H1 (cell line): ENCODE measurements at regions not wholly inside any gene's neighbourhood (a gene's known extent, or its start where the extent isn't known, plus 50 kb on each side); places are given as distances from the start of the nearest gene placed in this dataset.
A peak's percentile ranks its signal among the peaks of the same experiment; 100 is the strongest.
"Not testable (repeated sequence)": the region's sequence is repeated elsewhere in the genome, so short reads cannot be mapped to it uniquely, and the experiment has no call there.

Experiments used
- CTCF ChIA-PET: fragments of 300-600 bp; sonication (Branson Sonifier 250); formaldehyde crosslinking; loops from one replicate; lab custom pipeline; 2021; ENCODE audit not compliant: partially characterized antibody; lab: Charles Lee
- POLR2A ChIA-PET: fragments of 300-600 bp; sonication (Branson Sonifier 250); formaldehyde crosslinking; loops from one replicate; lab custom pipeline; 2021; ENCODE audit warnings: inconsistent platforms; ENCODE audit not compliant: partially characterized antibody; lab: Charles Lee
- DNase-seq, 2 experiments: peaks; one replicate each; pipeline versions ENCODE4 v3.0.0 to v3.0.0-alpha.2; 2010 to 2022; ENCODE audit warnings: low spot score in 2 of 2, low read depth in 1 of 2, mixed read lengths in 1 of 2
- FAIRE-seq: peaks from 2 replicates; lab custom pipeline; 2011; peaks lifted over from hg19 to GRCh38; lab: Jason Lieb, UNC
- H2AFZ ChIP-seq: 2 replicates; pipeline ENCODE4 v1.8.1; 2012; ENCODE audit warnings: low read length, inconsistent platforms
- H2AK5ac ChIP-seq: 2 replicates; pipeline ENCODE4 v1.6.1; 2013; ENCODE audit warnings: low read depth, low read length
- H2BK120ac ChIP-seq: replicated peaks from 2 replicates; pipeline ENCODE3; 2013; ENCODE audit warnings: low read depth, low read length, inconsistent platforms
- H2BK12ac ChIP-seq: 2 replicates; pipeline ENCODE4 v1.6.1; 2013; ENCODE audit warnings: low read depth, low read length
- H2BK15ac ChIP-seq: 2 replicates; pipeline ENCODE4 v1.6.1; 2013; ENCODE audit warnings: low read length
- H2BK20ac ChIP-seq: 2 replicates; pipeline ENCODE4 v1.6.1; 2013; ENCODE audit warnings: low read length
- H2BK5ac ChIP-seq: 2 replicates; pipeline ENCODE4 v1.6.1; 2013; ENCODE audit warnings: low read depth, low read length
- H3K14ac ChIP-seq: 2 replicates; pipeline ENCODE4 v1.6.1; 2013; ENCODE audit warnings: inconsistent platforms; ENCODE audit not compliant: insufficient read length
- H3K18ac ChIP-seq: 2 replicates; pipeline ENCODE4 v1.6.1; 2013; ENCODE audit warnings: low read length; ENCODE audit errors: extremely low read depth
- H3K23ac ChIP-seq: 2 replicates; pipeline ENCODE4 v1.6.1; 2013; ENCODE audit warnings: inconsistent platforms; ENCODE audit not compliant: insufficient read length
- H3K23me2 ChIP-seq: 2 replicates; pipeline ENCODE4 v1.6.1; 2013; ENCODE audit warnings: low read depth, low read length
- H3K27ac ChIP-seq: 2 replicates; pipeline ENCODE4 v1.6.1; 2011; ENCODE audit warnings: low read depth, low read length, inconsistent platforms
- H3K27me3 ChIP-seq, 4 experiments: replicated peaks in 1 of 4; 1 replicate in 1 of 4; 2 replicates in 3 of 4; pipeline versions ENCODE4 v1.6.1 to v1.8.1; 2011 to 2013; ENCODE audit warnings: low read length in 3 of 4, mild to moderate bottlenecking in 3 of 4, inconsistent platforms in 2 of 4, mixed read lengths in 2 of 4, moderate library complexity in 1 of 4; ENCODE audit not compliant: control insufficient read depth in 3 of 4, insufficient read depth in 3 of 4; ENCODE audit errors: extremely low read depth in 1 of 4
- H3K36me3 ChIP-seq, 4 experiments: 2 replicates each; pipeline versions ENCODE4 v1.6.1 to v1.8.1; 2011 to 2013; ENCODE audit warnings: mild to moderate bottlenecking in 4 of 4, low read length in 3 of 4, moderate library complexity in 2 of 4, control low read depth in 1 of 4, inconsistent platforms in 1 of 4; ENCODE audit not compliant: insufficient read depth in 4 of 4, control insufficient read depth in 2 of 4
- H3K4ac ChIP-seq: replicated peaks from 2 replicates; pipeline ENCODE3; 2013; ENCODE audit warnings: low read length, low read depth, mixed read lengths, inconsistent platforms; ENCODE audit not compliant: insufficient read length
- H3K4me1 ChIP-seq, 4 experiments: replicated peaks in 1 of 4; 1 replicate in 1 of 4; 2 replicates in 3 of 4; pipeline versions ENCODE4 v1.6.1 to v1.8.1; 2011 to 2013; ENCODE audit warnings: low read length in 3 of 4, inconsistent platforms in 2 of 4, mixed read lengths in 1 of 4; ENCODE audit not compliant: insufficient read depth in 4 of 4, control insufficient read depth in 3 of 4
- H3K4me2 ChIP-seq, 2 experiments: 2 replicates each; pipeline versions ENCODE4 v1.6.1 to v1.8.1; 2011 to 2013; ENCODE audit warnings: low read depth in 2 of 2, low read length in 2 of 2, control low read depth in 1 of 2, inconsistent platforms in 1 of 2, mild to moderate bottlenecking in 1 of 2; ENCODE audit not compliant: insufficient read depth in 1 of 2
- H3K4me3 ChIP-seq, 4 experiments: fragments of 200-600, 300-600 bp in 1 of 4; sonication (generic), shearing (Covaris generic), sonication (Bioruptor Twin) in 1 of 4; 2 replicates each; pipeline versions ENCODE4 v1.5.1 to v1.8.1; 2011 to 2016; ENCODE audit warnings: low read length in 4 of 4, low read depth in 3 of 4, control low read depth in 2 of 4, inconsistent platforms in 2 of 4, mild to moderate bottlenecking in 2 of 4, mixed read lengths in 1 of 4, moderate library complexity in 1 of 4; ENCODE audit not compliant: insufficient read depth in 2 of 4; ENCODE audit errors: extremely low read depth in 1 of 4
- H3K56ac ChIP-seq: replicated peaks from 2 replicates; pipeline ENCODE3; 2013; ENCODE audit warnings: low read depth, mild to moderate bottlenecking, mixed read lengths, low read length, inconsistent platforms; ENCODE audit not compliant: insufficient read length
- H3K79me1 ChIP-seq: 2 replicates; pipeline ENCODE4 v1.6.1; 2013; ENCODE audit warnings: low read depth, low read length, control low read depth
- H3K79me2 ChIP-seq, 2 experiments: 2 replicates each; pipeline versions ENCODE4 v1.6.1 to v1.8.1; 2012 to 2013; ENCODE audit warnings: low read length in 2 of 2, mild to moderate bottlenecking in 2 of 2, inconsistent platforms in 1 of 2; ENCODE audit not compliant: insufficient read depth in 2 of 2, control insufficient read depth in 1 of 2
- H3K9ac ChIP-seq, 4 experiments: replicated peaks in 1 of 4; 1 replicate in 1 of 4; 2 replicates in 3 of 4; pipeline versions ENCODE4 v1.6.1 to v1.8.1; 2011 to 2013; ENCODE audit warnings: low read depth in 3 of 4, low read length in 3 of 4, control low read depth in 2 of 4, mild to moderate bottlenecking in 2 of 4, moderate library complexity in 2 of 4, inconsistent platforms in 1 of 4; ENCODE audit errors: extremely low read depth in 1 of 4
- H3K9me3 ChIP-seq, 2 experiments: 2 replicates each; pipeline versions ENCODE4 v1.6.1 to v1.8.1; 2012 to 2013; ENCODE audit warnings: mild to moderate bottlenecking in 2 of 2, moderate library complexity in 2 of 2, control low read depth in 1 of 2, inconsistent platforms in 1 of 2, low read depth in 1 of 2, low read length in 1 of 2, mixed read lengths in 1 of 2; ENCODE audit not compliant: insufficient read depth in 2 of 2
- H4K20me1 ChIP-seq, 2 experiments: replicated peaks in 1 of 2; 2 replicates each; pipeline versions ENCODE3 to v1.8.1; 2011 to 2013; ENCODE audit warnings: inconsistent platforms in 2 of 2, low read length in 2 of 2, mild to moderate bottlenecking in 1 of 2; ENCODE audit not compliant: insufficient read depth in 2 of 2, control insufficient read depth in 1 of 2
- H4K5ac ChIP-seq: 2 replicates; pipeline ENCODE4 v1.6.1; 2013; ENCODE audit warnings: low read length, low read depth, mixed read lengths, inconsistent platforms; ENCODE audit not compliant: insufficient read length
- H4K8ac ChIP-seq: 2 replicates; pipeline ENCODE4 v1.8.0; 2013; ENCODE audit warnings: mild to moderate bottlenecking, moderate library complexity, low read length, inconsistent platforms; ENCODE audit not compliant: insufficient read depth; ENCODE audit errors: extremely low read depth
- H4K91ac ChIP-seq: replicated peaks from 2 replicates; pipeline ENCODE3; 2013; ENCODE audit warnings: low read length, mixed read lengths, inconsistent platforms; ENCODE audit not compliant: insufficient read length
- CTCF ChIP-seq, 3 experiments: IDR thresholded peaks; 1 replicate in 2 of 3; 2 replicates in 1 of 3; pipeline versions ENCODE4 v1.5.1 to v1.6.1; 2011; ENCODE audit warnings: low read length in 3 of 3, mild to moderate bottlenecking in 3 of 3, inconsistent platforms in 2 of 3, low read depth in 1 of 3, moderate library complexity in 1 of 3; ENCODE audit not compliant: insufficient read depth in 1 of 3; ENCODE audit errors: control extremely low read depth in 1 of 3
- WGBS, 2 experiments: shearing (Covaris generic) in 1 of 2; methylation state at CpG; one replicate each; pipeline versions ENCODE4 v1.1.6 to v1.1.7; 2013 to 2015; ENCODE audit warnings: low lambda C conversion rate in 2 of 2, mixed read lengths in 2 of 2, inconsistent platforms in 1 of 2, low coverage in 1 of 2, missing lambda C conversion rate in 1 of 2; ENCODE audit not compliant: insufficient replicate concordance in 2 of 2, insufficient coverage in 1 of 2, insufficient read length in 1 of 2; ENCODE audit errors: extremely low coverage in 1 of 2, missing lambda C conversion rate in 1 of 2; 5-methylcytosine and 5-hydroxymethylcytosine counted together

- H3K36me3 ChIP-seq, H4K91ac ChIP-seq, H4K20me1 ChIP-seq, DNase-seq, H2BK5ac ChIP-seq, H3K23me2 ChIP-seq, H2AFZ ChIP-seq, H3K27ac ChIP-seq, POLR2A ChIA-PET, H4K8ac ChIP-seq, H3K27me3 ChIP-seq, H3K79me2 ChIP-seq, H3K4ac ChIP-seq, H3K23ac ChIP-seq, H3K14ac ChIP-seq, H2BK120ac ChIP-seq, H3K56ac ChIP-seq, H4K5ac ChIP-seq, H3K79me1 ChIP-seq, H2BK15ac ChIP-seq, CTCF ChIA-PET, H3K4me2 ChIP-seq, H3K4me3 ChIP-seq, H3K18ac ChIP-seq, H2AK5ac ChIP-seq, H3K9ac ChIP-seq, H2BK12ac ChIP-seq, H3K4me1 ChIP-seq, H3K9me3 ChIP-seq, H2BK20ac ChIP-seq: not testable (repeated sequence)
- WGBS, 2 experiments, result 4% methylated on average over 7 of the region's 9 CpGs; no CpG with 5 or more reads in 1 of the 2 experiments
- TF ChIP-seq CTCF (IDR thresholded peaks at IDR 0.05; ENCODE audit: control extremely low read depth in 1 of 3, insufficient read depth in 1 of 3, low read depth in 1 of 3, low read length in 3 of 3), result peak in 1 of 3 experiments; percentile 4; a peak in 2 of 4 replicates
- peak; percentile 52 for FAIRE-seq
Measured at GRCh38 chr2:90021234-90021633, 1329.8 kb downstream of the RPIA start.
